Nephron (organoid): ENCODE measurements at regions not wholly inside any gene's neighbourhood (a gene's known extent, or its start where the extent isn't known, plus 50 kb on each side); places are given as distances from the start of the nearest gene placed in this dataset.

Experiments used
- H3K27ac Mint-ChIP-seq, 3 experiments: 2 replicates each; pipeline ENCODE4 v1.8.0; 2020; ENCODE audit warnings: mixed read lengths in 3 of 3, mild to moderate bottlenecking in 2 of 3, moderate library complexity in 1 of 3
- H3K27me3 Mint-ChIP-seq: 2 replicates; pipeline ENCODE4 v1.8.0; 2021; ENCODE audit warnings: low read depth, mild to moderate bottlenecking, moderate library complexity, mixed read lengths
- H3K36me3 Mint-ChIP-seq: 2 replicates; pipeline ENCODE4 v1.8.0; 2020; ENCODE audit warnings: low read depth, mixed read lengths
- H3K4me1 Mint-ChIP-seq: 2 replicates; pipeline ENCODE4 v1.8.0; 2020; ENCODE audit warnings: mixed read lengths
- H3K4me3 Mint-ChIP-seq, 3 experiments: 2 replicates each; pipeline ENCODE4 v1.8.0; 2020; ENCODE audit warnings: mild to moderate bottlenecking in 3 of 3, mixed read lengths in 3 of 3, moderate library complexity in 2 of 3
- H3K9me3 Mint-ChIP-seq: 2 replicates; pipeline ENCODE4 v1.8.0; 2020; ENCODE audit warnings: mixed read lengths
- CTCF ChIP-seq, 3 experiments: fragments of 200-600 bp; sonication (generic); IDR thresholded peaks; one replicate each; pipeline ENCODE4 v1.5.0; 2021; ENCODE audit warnings: antibody characterized with exemption in 3 of 3; ENCODE audit not compliant: unreplicated experiment in 3 of 3

- no peaks in the 10 kb centered on the region for H3K4me1 Mint-ChIP-seq
- peaks cover 4% of the 10 kb centered on the region for H3K9me3 Mint-ChIP-seq
- no peaks in the 10 kb centered on the region for H3K27me3 Mint-ChIP-seq
- H3K27ac Mint-ChIP-seq, result no peak overlapping the region
- no peak for TF ChIP-seq CTCF (IDR thresholded peaks at IDR 0.05; ENCODE audit: unreplicated experiment in 3 of 3)
- H3K4me3 Mint-ChIP-seq, result no peak overlapping the region
- no peaks in the 10 kb centered on the region for H3K36me3 Mint-ChIP-seq
Observed at GRCh38 chr18:60059216-60059615, 159.4 kb downstream of the PMAIP1 start.

- H3K36me3 Mint-ChIP-seq, result no peaks in the 10 kb centered on the region
- H3K9me3 Mint-ChIP-seq, result peaks cover 10% of the 10 kb centered on the region
- TF ChIP-seq CTCF (IDR thresholded peaks at IDR 0.05; ENCODE audit: unreplicated experiment in 3 of 3), result no peak
- H3K27me3 Mint-ChIP-seq, result no peaks in the 10 kb centered on the region
- H3K4me3 Mint-ChIP-seq, result no peak overlapping the region
- H3K4me1 Mint-ChIP-seq, result no peaks in the 10 kb centered on the region
- no peak overlapping the region for H3K27ac Mint-ChIP-seq
Observed at GRCh38 chr18:60053747-60054304, 154.0 kb downstream of the PMAIP1 start.

- Mint-ChIP-seq H3K4me3 (no peak overlapping the region), H3K9me3 (peaks cover 8% of the 10 kb centered on the region), H3K4me1 (no peaks in the 10 kb centered on the region), H3K27me3 (no peaks in the 10 kb centered on the region), H3K27ac (no peak overlapping the region), H3K36me3 (no peaks in the 10 kb centered on the region)
- TF ChIP-seq CTCF (IDR thresholded peaks at IDR 0.05; ENCODE audit: unreplicated experiment in 3 of 3), result no peak
Observed at GRCh38 chr18:60050821-60051220, 151.0 kb downstream of the PMAIP1 start.

- Mint-ChIP-seq H3K9me3 (peaks cover 8% of the 10 kb centered on the region), H3K27me3 (no peaks in the 10 kb centered on the region), H3K36me3 (no peaks in the 10 kb centered on the region), H3K4me3 (no peak overlapping the region), H3K4me1 (no peaks in the 10 kb centered on the region), H3K27ac (no peak overlapping the region)
- no peak for TF ChIP-seq CTCF (IDR thresholded peaks at IDR 0.05; ENCODE audit: unreplicated experiment in 3 of 3)
Observed at GRCh38 chr18:60049172-60049571, 149.4 kb downstream of the PMAIP1 start.

GRCh38 chr18:60047556-60047955 lies 147.8 kb downstream of the PMAIP1 start:
- Mint-ChIP-seq H3K27me3 (no peaks in the 10 kb centered on the region), H3K36me3 (no peaks in the 10 kb centered on the region), H3K27ac (no peak overlapping the region), H3K4me1 (no peaks in the 10 kb centered on the region), H3K4me3 (no peak overlapping the region), H3K9me3 (peaks cover 8% of the 10 kb centered on the region)
- no peak for TF ChIP-seq CTCF (IDR thresholded peaks at IDR 0.05; ENCODE audit: unreplicated experiment in 3 of 3)

GRCh38 chr18:60044290-60045006 lies 144.7 kb downstream of the PMAIP1 start:
- peaks cover 3% of the 10 kb centered on the region for H3K9me3 Mint-ChIP-seq
- no peak for TF ChIP-seq CTCF (IDR thresholded peaks at IDR 0.05; ENCODE audit: unreplicated experiment in 3 of 3)
- H3K36me3 Mint-ChIP-seq, result no peaks in the 10 kb centered on the region
- no peak overlapping the region for H3K27ac Mint-ChIP-seq
- no peaks in the 10 kb centered on the region for H3K4me1 Mint-ChIP-seq
- no peak overlapping the region for H3K4me3 Mint-ChIP-seq
- H3K27me3 Mint-ChIP-seq, result no peaks in the 10 kb centered on the region
